H9 (cell line): ENCODE measurements at regions not wholly inside any gene's neighbourhood (a gene's known extent, or its start where the extent isn't known, plus 50 kb on each side); places are given as distances from the start of the nearest gene placed in this dataset.

Source experiments
- DNase-seq: peaks from one replicate; pipeline ENCODE4 v3.0.0-alpha.2; 2017
- H2AFZ ChIP-seq: one replicate; pipeline ENCODE4 v1.6.1; 2013; ENCODE audit warnings: mild to moderate bottlenecking, low read length, control low read depth, moderate library complexity
- H2AK5ac ChIP-seq: 2 replicates; pipeline ENCODE4 v1.6.1; 2013; ENCODE audit warnings: low read length, control low read depth, mixed read lengths; ENCODE audit not compliant: insufficient read length
- H2BK120ac ChIP-seq: one replicate; pipeline ENCODE4 v1.6.1; 2013; ENCODE audit warnings: low read depth, mild to moderate bottlenecking, low read length, control low read depth, inconsistent platforms; ENCODE audit not compliant: poor library complexity, severe bottlenecking
- H2BK12ac ChIP-seq: 2 replicates; pipeline ENCODE4 v1.6.1; 2013; ENCODE audit warnings: low read length, control low read depth, mixed read lengths, low read depth; ENCODE audit not compliant: insufficient read length
- H2BK15ac ChIP-seq: 2 replicates; pipeline ENCODE4 v1.6.1; 2013; ENCODE audit warnings: low read depth, low read length, control low read depth
- H2BK20ac ChIP-seq: one replicate; pipeline ENCODE4 v1.6.1; 2013; ENCODE audit warnings: low read depth, mild to moderate bottlenecking, low read length, control low read depth, inconsistent platforms; ENCODE audit not compliant: poor library complexity, severe bottlenecking
- H2BK5ac ChIP-seq: 2 replicates; pipeline ENCODE4 v1.6.1; 2013; ENCODE audit warnings: low read length, control low read depth, mixed read lengths; ENCODE audit not compliant: insufficient read length
- H3K14ac ChIP-seq: 2 replicates; pipeline ENCODE4 v1.6.1; 2013; ENCODE audit warnings: low read length, control low read depth; ENCODE audit not compliant: insufficient read depth
- H3K18ac ChIP-seq: 2 replicates; pipeline ENCODE4 v1.6.1; 2013; ENCODE audit warnings: low read depth, mild to moderate bottlenecking, mixed read lengths, low read length, control low read depth; ENCODE audit not compliant: insufficient read length
- H3K23ac ChIP-seq: 2 replicates; pipeline ENCODE4 v1.6.1; 2013; ENCODE audit warnings: low read length, control low read depth, mixed read lengths, low read depth; ENCODE audit not compliant: insufficient read length
- H3K23me2 ChIP-seq: 2 replicates; pipeline ENCODE4 v1.6.1; 2013; ENCODE audit warnings: low read depth, mild to moderate bottlenecking, mixed read lengths, low read length, control low read depth; ENCODE audit not compliant: insufficient read length, poor library complexity, severe bottlenecking
- H3K27ac ChIP-seq: 2 replicates; pipeline ENCODE4 v1.5.1; 2013; ENCODE audit warnings: low read length, control low read depth, mixed read lengths, low read depth; ENCODE audit not compliant: insufficient read length
- H3K27me3 ChIP-seq: 2 replicates; pipeline ENCODE4 v1.6.1; 2013; ENCODE audit warnings: low read length, control low read depth, inconsistent platforms; ENCODE audit not compliant: insufficient read depth
- H3K4ac ChIP-seq: 2 replicates; pipeline ENCODE4 v1.6.1; 2013; ENCODE audit warnings: low read depth, mild to moderate bottlenecking, control low read depth, inconsistent platforms, low read length, moderate library complexity
- H3K4me1 ChIP-seq: 2 replicates; pipeline ENCODE4 v1.6.1; 2013; ENCODE audit warnings: low read length, control low read depth, inconsistent platforms; ENCODE audit not compliant: insufficient read depth
- H3K4me2 ChIP-seq: 2 replicates; pipeline ENCODE4 v1.6.1; 2013; ENCODE audit warnings: low read length, control low read depth, mixed read lengths; ENCODE audit not compliant: insufficient read length, insufficient read depth
- H3K56ac ChIP-seq: 2 replicates; pipeline ENCODE4 v1.6.1; 2013; ENCODE audit warnings: low read depth, mild to moderate bottlenecking, mixed read lengths, low read length, control low read depth; ENCODE audit not compliant: insufficient read length
- H3K79me1 ChIP-seq: 2 replicates; pipeline ENCODE4 v1.6.1; 2013; ENCODE audit warnings: low read depth, mild to moderate bottlenecking, moderate library complexity, low read length, control low read depth, inconsistent platforms; ENCODE audit not compliant: insufficient read depth, poor library complexity, severe bottlenecking
- H3K79me2 ChIP-seq: 2 replicates; pipeline ENCODE4 v1.6.1; 2013; ENCODE audit warnings: low read length, control low read depth, inconsistent platforms; ENCODE audit not compliant: insufficient read depth
- H3K9ac ChIP-seq: 2 replicates; pipeline ENCODE4 v1.6.1; 2013; ENCODE audit warnings: low read length, control low read depth, mixed read lengths; ENCODE audit not compliant: insufficient read length; ENCODE audit errors: extremely low read depth
- H3K9me3 ChIP-seq: one replicate; pipeline ENCODE4 v1.6.1; 2013; ENCODE audit warnings: low read depth, low read length, inconsistent platforms; ENCODE audit not compliant: control insufficient read depth
- H3T11ph ChIP-seq: one replicate; pipeline ENCODE4 v1.6.1; 2013; ENCODE audit warnings: mild to moderate bottlenecking, low read length, control low read depth, inconsistent platforms
- H4K20me1 ChIP-seq: one replicate; pipeline ENCODE4 v1.6.1; 2013; ENCODE audit not compliant: control insufficient read depth, insufficient read length, insufficient read depth
- H4K5ac ChIP-seq: 2 replicates; pipeline ENCODE4 v1.6.1; 2013; ENCODE audit warnings: low read depth, mild to moderate bottlenecking, mixed read lengths, low read length, control low read depth; ENCODE audit not compliant: insufficient read length
- H4K8ac ChIP-seq: replicated peaks from 2 replicates; pipeline ENCODE4 v1.6.1; 2013; ENCODE audit warnings: low read length, control low read depth, mixed read lengths, low read depth; ENCODE audit not compliant: insufficient read length
- H4K91ac ChIP-seq: 2 replicates; pipeline ENCODE4 v1.6.1; 2013; ENCODE audit warnings: low read depth, mild to moderate bottlenecking, moderate library complexity, mixed read lengths, low read length, control low read depth; ENCODE audit not compliant: insufficient read length
- H3K27ac Mint-ChIP-seq, 3 experiments: 2 replicates in 2 of 3; 3 replicates in 1 of 3; pipeline ENCODE4 v1.8.0; 2020 to 2021; ENCODE audit warnings: mixed read lengths in 3 of 3, mild to moderate bottlenecking in 1 of 3, moderate library complexity in 1 of 3
- H3K27me3 Mint-ChIP-seq: 2 replicates; pipeline ENCODE4 v1.8.0; 2021; ENCODE audit warnings: low read depth, mild to moderate bottlenecking, moderate library complexity, mixed read lengths
- H3K36me3 Mint-ChIP-seq, 3 experiments: 2 replicates in 2 of 3; 3 replicates in 1 of 3; pipeline ENCODE4 v1.8.0; 2020 to 2021; ENCODE audit warnings: low read depth in 3 of 3, mixed read lengths in 3 of 3; ENCODE audit not compliant: insufficient read depth in 1 of 3
- H3K4me1 Mint-ChIP-seq, 2 experiments: 2 replicates each; pipeline ENCODE4 v1.8.0; 2020; ENCODE audit warnings: mixed read lengths in 2 of 2
- H3K4me3 Mint-ChIP-seq, 2 experiments: 2 replicates in 1 of 2; 3 replicates in 1 of 2; pipeline ENCODE4 v1.8.0; 2020 to 2021; ENCODE audit warnings: mild to moderate bottlenecking in 2 of 2, mixed read lengths in 2 of 2, moderate library complexity in 1 of 2
- H3K9me3 Mint-ChIP-seq, 2 experiments: 2 replicates in 1 of 2; 3 replicates in 1 of 2; pipeline ENCODE4 v1.8.0; 2020; ENCODE audit warnings: mild to moderate bottlenecking in 2 of 2, mixed read lengths in 2 of 2, moderate library complexity in 1 of 2
- WGBS: extraction: QIAGEN DNeasy Blood & Tissue Kit; methylation state at CpG from one replicate; pipeline ENCODE4 v1.1.7; 2013; ENCODE audit warnings: missing lambda C conversion rate, low lambda C conversion rate, mixed read lengths; ENCODE audit not compliant: insufficient read length; ENCODE audit errors: extremely low coverage; 5-methylcytosine and 5-hydroxymethylcytosine counted together
- TF ChIP-seq, protein P1 (sequence below): fragments of 200-600 bp; sonication (generic); conservative IDR thresholded peaks from 3 replicates; pipeline ENCODE4 v1.8.0; 2021; ENCODE audit warnings: antibody characterized with exemption, mild to moderate bottlenecking

DNA sequence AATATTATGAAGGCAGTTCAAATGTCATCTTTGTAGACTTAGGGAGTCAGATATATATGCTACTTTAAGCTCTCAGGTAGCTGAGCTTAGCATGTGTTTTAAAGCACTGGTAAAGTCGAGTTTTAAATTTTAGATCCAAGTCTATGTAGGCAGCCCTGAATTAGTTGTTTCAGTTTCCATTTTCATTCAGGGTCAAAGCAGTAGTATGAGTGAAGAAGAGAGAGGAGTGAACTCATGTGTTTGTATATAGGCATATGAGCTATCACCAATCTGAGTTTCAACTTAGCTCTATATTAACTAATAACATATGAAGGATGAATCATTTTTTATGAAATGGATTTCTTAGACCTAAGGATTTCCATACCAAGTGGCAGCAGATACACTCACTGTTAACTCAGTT, 1353.4 kb downstream of the FSTL5 start:
- H3K27me3 ChIP-seq: no peaks in the 10 kb centered on the region
- Mint-ChIP-seq H3K4me1 (no peaks in the 10 kb centered on the region), H3K27ac (no peak overlapping the region), H3K27me3 (no peaks in the 10 kb centered on the region), H3K4me3 (no peak overlapping the region), H3K9me3 (no peaks in the 10 kb centered on the region), H3K36me3 (no peaks in the 10 kb centered on the region)
- no peak overlapping the region for H3K9ac ChIP-seq
- H3K4me1 ChIP-seq: no peaks in the 10 kb centered on the region
- no peak for DNase-seq
- no peaks in the 10 kb centered on the region for H3K79me2 ChIP-seq
- H3K4me2 ChIP-seq: no peak overlapping the region
- no peak overlapping the region for H3K14ac ChIP-seq
- H3K9me3 ChIP-seq: no peaks in the 10 kb centered on the region
- H2BK20ac ChIP-seq: no peak overlapping the region
- H3T11ph ChIP-seq: no peak overlapping the region
- H3K18ac ChIP-seq: no peak overlapping the region
- H3K4ac ChIP-seq: no peak overlapping the region
- no CpG with 5 or more reads among the region's 1 CpG for WGBS
- H3K23me2 ChIP-seq: no peaks in the 10 kb centered on the region
- no peaks in the 10 kb centered on the region for H3K79me1 ChIP-seq
- TF ChIP-seq, protein P1, sequence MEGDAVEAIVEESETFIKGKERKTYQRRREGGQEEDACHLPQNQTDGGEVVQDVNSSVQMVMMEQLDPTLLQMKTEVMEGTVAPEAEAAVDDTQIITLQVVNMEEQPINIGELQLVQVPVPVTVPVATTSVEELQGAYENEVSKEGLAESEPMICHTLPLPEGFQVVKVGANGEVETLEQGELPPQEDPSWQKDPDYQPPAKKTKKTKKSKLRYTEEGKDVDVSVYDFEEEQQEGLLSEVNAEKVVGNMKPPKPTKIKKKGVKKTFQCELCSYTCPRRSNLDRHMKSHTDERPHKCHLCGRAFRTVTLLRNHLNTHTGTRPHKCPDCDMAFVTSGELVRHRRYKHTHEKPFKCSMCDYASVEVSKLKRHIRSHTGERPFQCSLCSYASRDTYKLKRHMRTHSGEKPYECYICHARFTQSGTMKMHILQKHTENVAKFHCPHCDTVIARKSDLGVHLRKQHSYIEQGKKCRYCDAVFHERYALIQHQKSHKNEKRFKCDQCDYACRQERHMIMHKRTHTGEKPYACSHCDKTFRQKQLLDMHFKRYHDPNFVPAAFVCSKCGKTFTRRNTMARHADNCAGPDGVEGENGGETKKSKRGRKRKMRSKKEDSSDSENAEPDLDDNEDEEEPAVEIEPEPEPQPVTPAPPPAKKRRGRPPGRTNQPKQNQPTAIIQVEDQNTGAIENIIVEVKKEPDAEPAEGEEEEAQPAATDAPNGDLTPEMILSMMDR: no peak
- H2AFZ ChIP-seq: no peak overlapping the region
- H4K5ac ChIP-seq: no peak overlapping the region
- no peak overlapping the region for H2BK5ac ChIP-seq
- no peak overlapping the region for H2BK12ac ChIP-seq
- no peak overlapping the region for H3K27ac ChIP-seq
- H3K56ac ChIP-seq: no peak overlapping the region
- H4K20me1 ChIP-seq: no peaks in the 10 kb centered on the region
- H4K8ac ChIP-seq: no peak overlapping the region
- no peak overlapping the region for H2AK5ac ChIP-seq
- H2BK120ac ChIP-seq: no peak overlapping the region
- no peak overlapping the region for H4K91ac ChIP-seq
- H2BK15ac ChIP-seq: no peak overlapping the region
- H3K23ac ChIP-seq: no peak overlapping the region
